AG04450 (cell line): ENCODE measurements at regions not wholly inside any gene's neighbourhood (a gene's known extent, or its start where the extent isn't known, plus 50 kb on each side); places are given as distances from the start of the nearest gene placed in this dataset.

Experiments
- CTCF ChIA-PET: fragments of 300-600, 350-600 bp; formaldehyde crosslinking; extraction: SDS; loops from one replicate; lab custom pipeline; 2022; ENCODE audit warnings: antibody characterized with exemption, inconsistent platforms; lab: Charles Lee
- POLR2A ChIA-PET: fragments of 350-600 bp; formaldehyde crosslinking; extraction: SDS; loops from one replicate; lab custom pipeline; 2021; ENCODE audit warnings: antibody characterized with exemption, inconsistent platforms; lab: Yijun Ruan, JAX
- DNase-seq: peaks from one replicate; pipeline ENCODE4 v3.0.0-alpha.2; 2011; ENCODE audit warnings: low read depth, low spot score
- H3K27ac ChIP-seq: one replicate; pipeline ENCODE4 v1.5.1; 2012; ENCODE audit warnings: low read depth, low read length, control low read depth
- H3K27me3 ChIP-seq: one replicate; pipeline ENCODE4 v1.6.0; 2012; ENCODE audit warnings: low read length; ENCODE audit not compliant: control insufficient read depth, insufficient read depth
- H3K4me3 ChIP-seq: 2 replicates; pipeline ENCODE4 v1.5.1; 2011; ENCODE audit warnings: mild to moderate bottlenecking, low read depth, low read length, control low read depth
- H3K9me3 ChIP-seq: 2 replicates; pipeline ENCODE4 v1.5.1; 2012; ENCODE audit warnings: low read length; ENCODE audit not compliant: control insufficient read depth, insufficient read depth
- CTCF ChIP-seq: IDR thresholded peaks from 2 replicates; pipeline ENCODE4 v1.5.1; 2011; ENCODE audit warnings: low read depth, low read length, control low read depth, inconsistent platforms

- DNase-seq = no peak
- no peak overlapping the region for H3K4me3 ChIP-seq
- no peak for TF ChIP-seq CTCF
- H3K27ac ChIP-seq = no peak overlapping the region
- CTCF ChIA-PET = no interaction called here
- POLR2A ChIA-PET = no interaction called here
- H3K9me3 ChIP-seq = no peaks in the 10 kb centered on the region
- peaks cover 6% of the 10 kb centered on the region for H3K27me3 ChIP-seq
Observed at GRCh38 chr16:54425681-54426552, 139.3 kb upstream of the IRX3 start.

- Histone ChIP-seq H3K27me3 (peaks cover under 1% of the 10 kb centered on the region), H3K9me3 (no peaks in the 10 kb centered on the region), H3K4me3 (no peak overlapping the region), H3K27ac (no peak overlapping the region)
- no peak for TF ChIP-seq CTCF
- DNase-seq = no peak
- CTCF ChIA-PET = no interaction called here
- POLR2A ChIA-PET = no interaction called here
Observed at GRCh38 chr16:54425068-54425467, 138.5 kb upstream of the IRX3 start.

- no peaks in the 10 kb centered on the region for H3K27me3 ChIP-seq
- POLR2A ChIA-PET = no interaction called here
- no peaks in the 10 kb centered on the region for H3K9me3 ChIP-seq
- TF ChIP-seq CTCF = no peak
- no peak for DNase-seq
- no peak overlapping the region for H3K27ac ChIP-seq
- H3K4me3 ChIP-seq = no peak overlapping the region
- CTCF ChIA-PET = no interaction called here
Observed at GRCh38 chr16:54424043-54424451, 137.5 kb upstream of the IRX3 start.

GRCh38 chr16:54422569-54422978, 136.0 kb upstream of the IRX3 start:
- no peak for DNase-seq
- Histone ChIP-seq H3K27ac (no peak overlapping the region), H3K9me3 (no peaks in the 10 kb centered on the region), H3K27me3 (no peaks in the 10 kb centered on the region), H3K4me3 (no peak overlapping the region)
- TF ChIP-seq CTCF = no peak
- ChIA-PET POLR2A (no interaction called here), CTCF (no interaction called here)

- Histone ChIP-seq H3K27ac (no peak overlapping the region), H3K4me3 (no peak overlapping the region), H3K27me3 (no peaks in the 10 kb centered on the region), H3K9me3 (no peaks in the 10 kb centered on the region)
- ChIA-PET CTCF (no interaction called here), POLR2A (no interaction called here)
- no peak for DNase-seq
- TF ChIP-seq CTCF = no peak
Observed at GRCh38 chr16:54422159-54422558, 135.6 kb upstream of the IRX3 start.
